MM.1S (cell line): ENCODE measurements at regions not wholly inside any gene's neighbourhood (a gene's known extent, or its start where the extent isn't known, plus 50 kb on each side); places are given as distances from the start of the nearest gene placed in this dataset.

Experiments
- DNase-seq: peaks from one replicate; pipeline ENCODE4 v3.0.0-alpha.2; 2015
- H2AFZ ChIP-seq: fragments of 300-600 bp; sonication (generic); 2 replicates; pipeline ENCODE4 v1.6.0; 2016; ENCODE audit warnings: antibody characterized with exemption, low read length
- H3F3A ChIP-seq: fragments of 300-600 bp; sonication (generic); 2 replicates; pipeline ENCODE4 v1.6.1; 2016; ENCODE audit warnings: mild to moderate bottlenecking, antibody characterized with exemption, low read length, moderate library complexity, mixed read lengths; ENCODE audit not compliant: insufficient read depth
- H3K27ac ChIP-seq: fragments of 300-600 bp; sonication (generic); 2 replicates; pipeline ENCODE4 v1.5.1; 2016; ENCODE audit warnings: mild to moderate bottlenecking, low read length
- H3K27me3 ChIP-seq: fragments of 300-600 bp; sonication (generic); replicated peaks from 2 replicates; pipeline ENCODE4 v1.6.0; 2016; ENCODE audit warnings: low read length; ENCODE audit not compliant: insufficient read depth
- H3K36me3 ChIP-seq: fragments of 300-600 bp; sonication (generic); replicated peaks from 2 replicates; pipeline ENCODE4 v1.6.1; 2016; ENCODE audit warnings: mild to moderate bottlenecking, low read length, mixed read lengths; ENCODE audit not compliant: insufficient read depth
- H3K4me1 ChIP-seq: fragments of 300-600 bp; sonication (generic); 2 replicates; pipeline ENCODE4 v1.6.1; 2016; ENCODE audit warnings: low read length, mixed read lengths
- H3K4me2 ChIP-seq: fragments of 300-600 bp; sonication (generic); 2 replicates; pipeline ENCODE4 v1.6.0; 2016; ENCODE audit warnings: low read depth, low read length
- H3K4me3 ChIP-seq: fragments of 300-600 bp; sonication (generic); 2 replicates; pipeline ENCODE4 v1.5.1; 2016; ENCODE audit warnings: low read length, mixed read lengths
- H3K79me2 ChIP-seq: fragments of 300-600 bp; sonication (generic); 2 replicates; pipeline ENCODE4 v1.6.1; 2016; ENCODE audit warnings: mixed run types, low read length, mixed read lengths
- H3K9ac ChIP-seq: fragments of 300-600 bp; sonication (generic); 2 replicates; pipeline ENCODE4 v1.6.1; 2016; ENCODE audit warnings: low read length, mixed read lengths
- H3K9me2 ChIP-seq: fragments of 300-600 bp; sonication (generic); replicated peaks from 2 replicates; pipeline ENCODE4 v1.6.1; 2016; ENCODE audit warnings: mild to moderate bottlenecking, low read length, mixed read lengths; ENCODE audit not compliant: insufficient read depth
- H3K9me3 ChIP-seq: fragments of 300-600 bp; sonication (generic); replicated peaks from 2 replicates; pipeline ENCODE4 v1.6.1; 2016; ENCODE audit warnings: mild to moderate bottlenecking, low read length, mixed read lengths; ENCODE audit not compliant: insufficient read depth
- H4K20me1 ChIP-seq: fragments of 300-600 bp; sonication (generic); 2 replicates; pipeline ENCODE4 v1.6.1; 2016; ENCODE audit warnings: mild to moderate bottlenecking, low read length, moderate library complexity, mixed read lengths; ENCODE audit not compliant: insufficient read depth
- CTCF ChIP-seq: fragments of 300-600 bp; sonication (generic); IDR thresholded peaks from 2 replicates; pipeline ENCODE4 v1.5.1; 2016; ENCODE audit warnings: antibody characterized with exemption, low read length, mixed read lengths
- EZH2 ChIP-seq: fragments of 300-600 bp; sonication (generic); optimal IDR thresholded peaks from 2 replicates; pipeline ENCODE3; 2017; ENCODE audit warnings: low read depth, mild to moderate bottlenecking, antibody characterized with exemption, low read length, mixed read lengths
- EZH2phosphoT487 ChIP-seq: fragments of 300-600 bp; sonication (generic); IDR thresholded peaks from 2 replicates; pipeline ENCODE4 v1.6.1; 2018; ENCODE audit warnings: antibody characterized with exemption, low read length

- Histone ChIP-seq H3K9me2 (no peaks in the 10 kb centered on the region), H2AFZ (no peak overlapping the region), H3K27me3 (no peaks in the 10 kb centered on the region), H3F3A (no peaks in the 10 kb centered on the region), H3K4me3 (no peak overlapping the region), H3K9ac (no peak overlapping the region), H4K20me1 (no peaks in the 10 kb centered on the region), H3K36me3 (no peaks in the 10 kb centered on the region), H3K9me3 (no peaks in the 10 kb centered on the region), H3K4me1 (no peaks in the 10 kb centered on the region), H3K79me2 (no peaks in the 10 kb centered on the region), H3K4me2 (no peak overlapping the region), H3K27ac (no peak overlapping the region)
- TF ChIP-seq CTCF, result no peak
- TF ChIP-seq EZH2phosphoT487, result no peak
- TF ChIP-seq EZH2, result no peak
- no peak for DNase-seq
Measured at GRCh38 chr2:18922276-18922675, 332.9 kb upstream of the NT5C1B start.

- no peak overlapping the region for H2AFZ ChIP-seq
- no peak overlapping the region for H3K4me2 ChIP-seq
- no peaks in the 10 kb centered on the region for H3K9me2 ChIP-seq
- no peaks in the 10 kb centered on the region for H3F3A ChIP-seq
- H4K20me1 ChIP-seq, result no peaks in the 10 kb centered on the region
- no peaks in the 10 kb centered on the region for H3K36me3 ChIP-seq
- no peaks in the 10 kb centered on the region for H3K4me1 ChIP-seq
- no peak overlapping the region for H3K27ac ChIP-seq
- H3K9me3 ChIP-seq, result no peaks in the 10 kb centered on the region
- H3K27me3 ChIP-seq, result no peaks in the 10 kb centered on the region
- no peaks in the 10 kb centered on the region for H3K79me2 ChIP-seq
- no peak for DNase-seq
- H3K9ac ChIP-seq, result no peak overlapping the region
- no peak overlapping the region for H3K4me3 ChIP-seq
- TF ChIP-seq EZH2phosphoT487 (no peak), CTCF (no peak), EZH2 (no peak)
Measured at GRCh38 chr2:18918280-18918679, 328.9 kb upstream of the NT5C1B start.

GRCh38 chr2:18915227-18915626, 325.9 kb upstream of the NT5C1B start:
- H4K20me1 ChIP-seq, result no peaks in the 10 kb centered on the region
- no peak overlapping the region for H3K4me3 ChIP-seq
- no peaks in the 10 kb centered on the region for H3F3A ChIP-seq
- no peak overlapping the region for H2AFZ ChIP-seq
- H3K36me3 ChIP-seq, result no peaks in the 10 kb centered on the region
- DNase-seq, result no peak
- H3K4me2 ChIP-seq, result no peak overlapping the region
- TF ChIP-seq EZH2, result no peak
- TF ChIP-seq EZH2phosphoT487, result no peak
- no peak for TF ChIP-seq CTCF
- no peak overlapping the region for H3K27ac ChIP-seq
- no peaks in the 10 kb centered on the region for H3K4me1 ChIP-seq
- no peaks in the 10 kb centered on the region for H3K79me2 ChIP-seq
- H3K9ac ChIP-seq, result no peak overlapping the region
- H3K9me2 ChIP-seq, result no peaks in the 10 kb centered on the region
- H3K27me3 ChIP-seq, result no peaks in the 10 kb centered on the region
- no peaks in the 10 kb centered on the region for H3K9me3 ChIP-seq
